Hematopoietic multipotent progenitor cell treated with erythropoietin and hydrocortisone succinate and interleukin-3 and kit ligand, for 8 days (in vitro differentiated cells): ENCODE measurements at regions not wholly inside any gene's neighbourhood (a gene's known extent, or its start where the extent isn't known, plus 50 kb on each side); places are given as distances from the start of the nearest gene placed in this dataset.
"Not testable (repeated sequence)": the region's sequence is repeated elsewhere in the genome, so short reads cannot be mapped to it uniquely, and the experiment has no call there.

Source experiments
- DNase-seq: peaks from one replicate; pipeline ENCODE4 v3.0.0-alpha.2; 2015

DNA sequence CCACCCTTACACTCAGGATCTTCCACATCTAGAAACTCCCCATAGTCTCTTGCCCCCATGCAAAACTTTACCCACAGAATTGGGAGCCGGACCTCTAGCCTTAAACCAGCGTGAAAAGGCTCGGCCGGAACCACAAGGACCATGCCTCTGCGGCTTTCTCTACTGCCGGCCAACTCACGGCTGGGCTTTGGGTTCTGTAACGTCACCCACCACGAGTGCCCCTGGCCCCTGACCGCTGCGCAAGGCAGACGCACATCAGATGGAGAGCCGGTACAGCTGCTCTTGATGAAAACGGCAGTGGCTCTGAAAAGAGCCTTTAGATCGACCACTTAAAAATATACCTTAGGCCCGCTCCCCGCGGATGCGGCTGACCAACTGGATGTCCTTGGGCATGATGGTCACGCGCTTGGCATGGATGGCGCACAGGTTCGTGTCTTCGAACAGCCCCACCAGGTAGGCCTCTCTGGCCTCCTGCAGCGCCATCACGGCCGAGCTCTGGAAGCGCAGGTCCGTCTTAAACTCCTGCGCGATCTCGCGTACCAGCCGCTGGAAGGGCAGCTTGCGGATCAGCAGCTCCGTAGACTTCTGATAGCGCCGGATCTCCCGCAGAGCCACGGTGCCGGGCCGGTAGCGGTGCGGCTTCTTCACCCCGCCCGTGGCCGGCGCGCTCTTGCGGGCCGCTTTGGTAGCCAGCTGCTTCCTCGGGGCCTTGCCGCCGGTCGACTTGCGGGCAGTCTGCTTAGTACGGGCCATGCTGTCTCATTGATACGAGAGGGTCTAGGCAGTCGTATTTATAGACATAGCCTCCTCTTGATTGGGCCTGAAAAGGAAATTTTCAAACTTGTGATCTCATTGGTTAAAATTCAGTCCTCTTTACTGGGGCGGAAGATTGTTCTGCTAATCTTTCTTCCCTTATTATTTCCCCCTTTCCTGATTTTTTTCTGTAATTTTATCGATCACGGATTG lies 66.3 kb downstream of the FAM72C start:
- DNase-seq: not testable (repeated sequence)

DNA sequence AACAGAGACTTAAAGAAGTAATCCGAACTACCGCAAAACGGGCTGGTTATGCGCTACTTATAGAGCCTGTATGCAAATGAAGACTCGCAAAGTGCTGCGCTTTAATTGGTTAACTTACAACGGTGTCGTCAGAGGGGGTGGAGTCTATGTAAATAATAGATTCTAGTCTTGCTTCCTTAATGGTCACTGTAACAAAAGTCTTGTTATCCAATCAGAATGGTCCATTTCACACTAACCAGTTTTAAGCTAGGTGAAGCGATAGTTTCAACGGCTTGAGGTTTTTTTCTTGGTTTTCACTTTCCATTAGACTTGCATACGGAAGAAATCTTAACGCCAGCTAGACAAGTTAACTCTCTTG lies 67.2 kb downstream of the FAM72C start:
- not testable (repeated sequence) for DNase-seq

DNA sequence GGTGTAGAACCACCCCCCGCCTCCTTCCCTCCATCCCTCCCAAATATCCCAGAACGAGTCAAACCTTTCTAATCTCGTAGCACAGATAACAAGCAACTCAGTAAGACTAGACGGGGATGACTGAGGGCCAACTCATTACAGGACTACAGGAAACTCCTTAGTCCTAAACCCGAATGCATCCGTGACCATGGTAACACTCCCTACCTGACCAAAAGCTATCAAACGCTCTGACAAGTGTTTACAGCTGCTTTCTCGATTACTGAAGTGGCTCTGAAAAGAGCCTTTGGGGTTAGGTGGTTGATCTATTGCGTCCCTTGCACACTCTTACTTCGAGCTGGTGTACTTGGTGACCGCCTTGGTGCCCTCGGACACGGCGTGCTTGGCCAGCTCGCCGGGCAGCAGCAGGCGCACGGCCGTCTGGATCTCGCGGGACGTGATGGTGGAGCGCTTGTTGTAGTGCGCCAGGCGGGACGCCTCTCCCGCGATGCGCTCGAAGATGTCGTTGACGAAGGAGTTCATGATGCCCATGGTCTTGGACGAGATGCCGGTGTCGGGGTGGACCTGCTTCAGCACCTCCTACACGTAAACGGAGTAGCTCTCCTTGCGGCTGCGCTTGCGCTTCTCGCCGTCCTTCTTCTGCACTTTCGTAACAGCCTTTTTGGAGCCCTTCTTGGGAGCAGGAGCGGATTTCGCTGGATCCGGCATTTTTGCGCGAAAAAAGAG lies 67.7 kb downstream of the FAM72C start:
- DNase-seq: not testable (repeated sequence)

DNA sequence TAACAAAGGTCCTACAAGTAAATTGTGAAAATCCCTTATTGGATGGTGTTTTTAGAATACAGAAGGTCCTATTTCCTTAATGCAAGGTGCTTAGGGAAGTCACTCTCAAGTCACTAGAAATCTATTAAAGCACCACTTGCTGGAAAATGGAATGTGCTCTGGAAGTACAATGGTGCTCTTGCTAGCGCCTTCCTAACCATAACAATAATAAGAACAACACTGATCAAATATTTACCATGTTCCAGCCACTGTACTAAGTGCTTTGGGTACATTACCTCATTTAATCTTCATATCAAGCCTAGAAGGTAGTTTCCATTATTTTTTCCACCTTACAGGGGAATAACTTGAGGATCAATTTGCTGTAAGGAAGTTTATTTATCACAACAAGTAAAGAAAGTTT lies 75.4 kb downstream of the FAM72C start:
- DNase-seq: not testable (repeated sequence)

DNA sequence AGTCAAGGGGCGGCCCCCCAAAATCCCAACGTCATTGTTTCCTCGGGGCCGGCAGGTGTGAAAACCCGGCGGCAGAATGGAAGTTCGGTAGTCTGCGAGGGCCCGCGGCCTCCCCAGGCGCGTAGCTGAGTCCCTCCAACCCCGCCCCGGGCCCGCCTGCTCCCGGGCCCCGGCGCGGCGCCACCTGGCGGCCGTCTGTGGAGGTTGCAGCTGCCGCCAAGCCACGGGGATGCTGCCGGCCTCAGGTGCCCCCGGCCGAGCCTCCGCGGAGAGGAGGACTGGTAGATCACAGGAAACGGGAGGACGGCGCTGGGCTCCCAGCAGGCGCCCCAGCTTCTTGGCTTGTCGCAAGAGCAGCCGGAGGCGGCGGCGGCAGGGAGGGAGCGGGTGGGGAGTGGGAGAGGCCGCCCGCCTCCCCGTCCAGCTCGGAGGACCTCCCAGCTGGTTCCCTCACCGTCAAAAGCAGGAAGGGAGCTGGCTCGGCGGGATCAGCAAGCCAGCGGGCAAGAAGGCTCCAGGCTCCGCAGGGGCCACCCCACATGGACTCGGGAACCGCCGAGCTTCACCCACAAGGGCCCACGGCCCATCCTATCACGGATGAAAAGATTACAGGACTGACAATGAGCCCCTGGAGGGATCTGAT lies 86.7 kb downstream of the FAM72C start:
- peak; percentile 3 for DNase-seq

DNA sequence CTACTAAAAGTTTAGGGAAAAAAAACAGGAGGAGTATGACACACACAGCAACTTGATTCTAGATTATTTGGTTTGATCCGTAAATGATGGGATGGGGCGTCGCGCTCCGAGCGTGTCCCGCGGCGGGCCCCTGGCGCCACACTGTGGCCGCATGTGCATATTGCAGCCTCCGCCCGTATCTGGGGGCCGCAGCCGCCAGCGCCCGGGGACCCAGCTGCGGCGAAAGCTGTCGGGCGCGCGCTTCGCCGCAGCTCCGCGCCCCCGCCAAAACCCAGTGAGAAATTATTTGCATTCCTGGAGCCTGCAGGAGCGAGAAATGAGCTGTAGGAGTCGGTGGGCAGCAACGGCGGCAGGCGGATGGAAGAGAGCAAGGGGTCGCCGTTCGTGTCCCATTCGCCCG lies 87.3 kb downstream of the FAM72C start:
- DNase-seq: not testable (repeated sequence)

DNA sequence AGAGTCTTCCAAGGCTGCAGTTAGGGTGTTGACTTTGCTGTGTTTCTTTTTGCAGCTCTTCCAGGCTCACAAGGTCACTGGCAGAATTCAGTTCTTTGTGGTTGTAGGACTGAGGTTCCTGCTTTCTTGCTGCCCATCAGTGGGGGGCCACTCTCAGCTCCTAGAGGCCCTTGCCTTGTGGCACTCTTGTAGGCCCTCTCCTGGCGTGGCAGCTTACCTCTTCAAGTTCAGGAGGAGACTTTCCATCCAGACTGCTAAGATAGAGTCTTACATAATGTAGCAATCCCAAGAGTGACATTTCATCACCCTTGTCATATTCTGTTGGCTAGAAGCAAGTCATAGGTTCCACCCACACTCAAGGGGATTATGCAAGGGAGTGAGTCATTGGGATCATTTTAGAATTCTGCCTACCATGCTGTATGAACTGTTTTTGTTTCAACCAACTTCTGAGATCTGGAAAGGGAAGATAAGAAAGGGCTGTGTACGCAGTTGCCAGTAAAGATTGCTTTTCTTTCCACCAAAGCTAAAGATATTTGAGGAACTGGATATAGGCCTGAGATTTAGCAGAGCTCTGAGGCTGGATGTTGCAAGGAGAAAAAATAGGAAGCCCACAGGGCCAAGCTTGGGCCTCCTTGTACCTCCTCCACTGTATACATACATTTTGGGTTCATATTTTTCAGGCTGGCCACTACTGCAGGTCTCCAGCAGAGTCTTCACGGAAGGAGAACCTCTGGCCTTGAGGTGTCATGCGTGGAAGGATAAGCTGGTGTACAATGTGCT lies 91.8 kb downstream of the FAM72C start:
- not testable (repeated sequence) for DNase-seq

DNA sequence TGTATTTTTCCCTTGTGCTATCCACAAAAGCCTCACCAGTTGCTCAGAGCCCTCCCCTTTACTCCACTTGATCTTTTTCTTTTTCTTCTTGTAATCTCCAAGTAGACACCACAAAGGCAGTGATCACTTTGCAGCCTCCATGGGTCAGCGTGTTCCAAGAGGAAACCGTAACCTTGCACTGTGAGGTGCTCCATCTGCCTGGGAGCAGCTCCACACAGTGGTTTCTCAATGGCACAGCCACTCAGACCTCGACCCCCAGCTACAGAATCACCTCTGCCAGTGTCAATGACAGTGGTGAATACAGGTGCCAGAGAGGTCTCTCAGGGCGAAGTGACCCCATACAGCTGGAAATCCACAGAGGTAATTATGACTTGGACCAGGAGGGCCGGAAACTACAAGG lies 95.8 kb downstream of the FAM72C start:
- DNase-seq: not testable (repeated sequence)

DNA sequence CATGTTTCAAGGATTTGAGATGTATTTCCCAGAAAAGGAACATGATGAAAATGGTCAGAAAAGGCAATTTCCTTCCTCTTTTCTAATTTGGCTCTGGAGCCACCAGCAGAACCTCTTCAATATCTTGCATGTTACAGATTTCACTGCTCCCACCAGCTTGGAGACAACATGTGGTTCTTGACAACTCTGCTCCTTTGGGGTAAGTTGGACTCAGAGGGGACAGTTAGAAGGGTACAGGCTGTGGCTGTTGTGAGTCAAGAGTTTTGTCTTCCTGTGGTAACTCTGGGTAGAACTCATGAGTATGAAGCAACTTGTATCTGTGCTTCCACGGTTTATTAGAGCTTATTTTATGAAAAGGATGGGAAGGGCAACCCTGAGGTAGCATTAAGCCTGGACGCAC lies 97.2 kb downstream of the FAM72C start:
- not testable (repeated sequence) for DNase-seq

DNA sequence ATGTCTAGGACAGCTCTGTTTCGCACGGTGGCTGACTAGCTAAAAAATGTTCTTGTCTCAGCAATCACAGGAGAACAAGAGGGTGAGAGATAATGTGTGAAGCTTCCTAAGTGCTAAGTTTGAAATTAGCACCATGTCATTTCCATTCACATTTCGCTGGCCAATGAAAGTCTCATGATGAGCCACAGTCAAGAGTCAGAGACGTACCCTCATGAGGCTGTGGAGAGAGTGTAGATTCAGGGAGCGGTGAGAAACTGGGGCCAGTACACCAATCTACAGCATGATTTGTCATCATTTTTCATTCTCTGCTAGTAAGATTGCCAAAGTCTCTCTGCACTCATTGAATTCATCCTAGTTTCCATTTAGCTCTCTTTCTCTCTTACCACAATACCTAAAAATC lies 98.1 kb downstream of the FAM72C start:
- not testable (repeated sequence) for DNase-seq

DNA sequence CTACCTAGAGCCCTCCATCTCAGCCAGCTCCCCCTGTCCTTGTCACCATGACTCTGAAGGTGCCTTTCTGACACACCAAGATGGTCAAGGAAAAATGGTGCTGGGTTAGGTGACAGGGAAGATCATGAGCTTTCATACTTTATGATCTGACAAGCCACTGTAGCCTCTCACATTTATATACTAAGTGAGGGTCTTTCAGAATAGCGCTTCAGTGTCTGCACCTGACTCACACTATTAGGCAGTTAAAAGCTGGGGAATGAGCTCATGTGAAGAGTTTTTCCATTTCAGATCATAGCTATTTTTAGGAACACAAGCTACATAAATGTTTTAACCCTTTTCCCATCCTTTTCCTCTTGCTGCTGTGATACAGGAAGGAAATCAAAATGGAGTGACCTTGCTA lies 101.4 kb downstream of the FAM72C start:
- DNase-seq: not testable (repeated sequence)

DNA sequence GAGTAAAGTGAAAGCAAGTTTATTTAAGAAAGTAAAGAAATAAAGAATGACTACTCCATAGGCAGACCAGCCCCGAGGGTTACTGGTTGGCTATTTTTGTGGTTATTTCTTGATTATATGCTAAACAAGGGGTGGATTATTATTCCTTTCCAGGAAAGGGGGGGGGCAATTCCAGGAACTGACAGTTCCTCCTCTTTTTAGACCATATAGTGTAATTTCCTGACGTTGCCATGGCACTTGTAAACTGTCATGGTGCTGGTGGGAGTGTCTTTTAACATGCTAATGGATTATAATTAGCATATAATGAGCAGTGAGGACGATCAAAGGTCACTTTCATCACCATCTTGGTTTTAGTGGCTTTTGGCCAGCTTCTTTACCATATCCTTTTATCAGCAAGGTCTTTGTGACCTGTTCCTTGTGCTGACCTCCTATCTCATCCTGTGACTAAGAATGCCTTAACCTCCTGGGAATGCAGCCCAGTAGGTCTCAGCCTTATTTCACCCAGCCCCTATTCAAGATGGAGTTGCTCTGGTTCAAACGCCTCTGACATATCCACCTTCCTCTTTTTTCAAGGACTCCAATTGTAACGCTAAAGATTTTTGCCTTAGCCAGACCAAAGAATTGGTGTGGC lies 104.1 kb downstream of the FAM72C start:
- DNase-seq: peak; percentile 1

DNA sequence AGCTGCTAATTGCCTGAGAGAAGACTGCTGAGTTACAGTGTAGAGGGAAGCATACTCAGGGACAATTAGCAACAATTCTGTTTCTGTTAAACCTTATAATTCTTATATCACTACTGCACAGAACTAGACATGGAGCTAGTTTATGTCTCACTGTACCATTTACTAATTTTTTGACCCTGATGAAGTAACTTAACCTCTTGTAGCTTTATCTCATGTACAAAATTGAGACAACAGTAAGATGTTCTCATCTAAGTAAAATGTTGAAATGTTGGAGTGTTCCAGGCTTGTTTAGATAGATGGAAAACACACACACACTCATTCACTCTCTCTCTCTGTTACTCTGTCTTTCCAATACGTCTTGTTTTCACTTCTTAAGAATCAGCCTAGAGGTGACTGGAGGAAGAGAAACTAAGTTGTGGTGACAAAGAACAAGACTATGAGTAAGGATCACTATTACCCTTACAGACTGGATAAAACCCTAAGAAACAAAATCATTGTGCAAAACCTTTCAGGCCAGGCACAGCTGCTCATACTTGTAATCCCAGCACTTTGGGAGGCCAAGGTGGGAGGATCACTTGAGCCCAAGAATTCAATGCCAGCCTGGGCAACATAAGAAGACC lies 107.8 kb downstream of the FAM72C start:
- DNase-seq: not testable (repeated sequence)

DNA sequence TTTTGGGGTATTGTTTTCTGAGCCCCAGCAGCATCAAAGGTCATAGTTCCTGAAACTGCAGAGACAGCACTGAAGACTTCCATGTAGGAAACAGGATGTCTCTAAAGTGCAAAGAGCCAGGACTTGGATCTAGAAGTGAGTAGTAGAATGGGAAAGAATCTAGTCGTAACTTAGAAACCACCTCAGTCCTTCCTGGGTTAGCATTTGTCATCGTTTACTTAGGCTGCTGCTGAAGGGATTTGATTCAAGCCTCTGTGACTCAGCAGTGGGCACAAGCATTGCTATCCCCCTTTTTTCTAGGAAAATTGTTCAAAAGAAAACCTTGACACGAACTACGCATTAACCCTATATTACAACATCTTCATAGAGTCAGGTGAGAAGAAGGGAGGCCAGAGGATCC lies 109.1 kb downstream of the FAM72C start:
- not testable (repeated sequence) for DNase-seq

DNA sequence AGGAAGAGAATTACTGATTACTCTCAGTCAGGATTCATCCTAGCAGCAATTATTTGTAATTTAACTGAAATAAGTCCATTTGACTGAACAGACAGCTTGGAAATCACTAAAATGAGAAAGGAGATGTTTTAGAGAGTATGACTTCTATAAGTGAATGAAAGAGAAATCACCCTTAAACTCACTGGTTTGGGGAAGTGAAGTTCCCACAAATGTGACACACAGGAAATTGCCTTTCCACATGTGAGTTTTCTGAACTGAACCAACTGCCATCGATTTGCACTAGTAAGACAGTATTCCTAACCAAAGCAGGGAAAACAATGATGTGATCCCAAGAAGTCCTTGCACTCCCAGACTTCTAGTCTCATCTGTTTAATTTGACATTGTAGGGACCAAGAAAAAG lies 110.5 kb downstream of the FAM72C start:
- DNase-seq: not testable (repeated sequence)

DNA sequence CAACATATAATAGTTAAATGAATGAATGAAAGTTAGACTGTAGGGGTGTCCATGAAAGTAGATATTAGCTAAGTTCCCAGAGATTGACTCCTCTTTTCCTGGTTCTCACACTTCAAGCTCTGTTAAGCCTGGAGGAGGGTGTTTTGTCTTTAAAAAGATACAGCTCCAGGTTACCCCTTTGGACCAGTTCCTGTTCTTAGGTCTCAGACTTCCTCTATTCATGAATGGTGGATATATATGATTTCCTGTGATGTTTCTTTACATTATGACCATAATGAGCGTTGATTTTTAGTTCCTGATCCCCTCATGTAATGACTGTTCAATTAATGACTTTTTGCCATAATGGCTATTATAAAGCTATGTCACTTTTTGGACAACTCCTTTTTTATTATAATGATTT lies 115.9 kb downstream of the FAM72C start:
- DNase-seq: not testable (repeated sequence)

DNA sequence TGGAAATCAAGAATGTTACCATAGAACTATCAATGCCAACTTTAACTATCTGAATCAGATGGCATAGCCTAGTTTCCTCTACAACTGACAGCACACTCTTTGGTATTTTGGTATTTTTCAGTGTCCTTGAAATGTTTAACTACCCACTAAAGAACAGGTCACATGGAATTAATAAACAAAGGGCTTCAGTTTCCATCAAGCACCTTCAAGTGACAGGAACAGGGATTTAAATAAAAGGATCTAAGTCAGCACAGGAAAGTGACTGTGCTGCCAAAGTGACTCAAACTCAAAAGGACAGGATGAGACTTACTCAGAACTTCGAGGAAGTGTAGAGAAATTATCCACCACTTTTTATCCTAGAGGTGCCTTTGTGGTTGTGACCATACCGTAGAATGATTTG lies 117.7 kb downstream of the FAM72C start:
- not testable (repeated sequence) for DNase-seq

DNA sequence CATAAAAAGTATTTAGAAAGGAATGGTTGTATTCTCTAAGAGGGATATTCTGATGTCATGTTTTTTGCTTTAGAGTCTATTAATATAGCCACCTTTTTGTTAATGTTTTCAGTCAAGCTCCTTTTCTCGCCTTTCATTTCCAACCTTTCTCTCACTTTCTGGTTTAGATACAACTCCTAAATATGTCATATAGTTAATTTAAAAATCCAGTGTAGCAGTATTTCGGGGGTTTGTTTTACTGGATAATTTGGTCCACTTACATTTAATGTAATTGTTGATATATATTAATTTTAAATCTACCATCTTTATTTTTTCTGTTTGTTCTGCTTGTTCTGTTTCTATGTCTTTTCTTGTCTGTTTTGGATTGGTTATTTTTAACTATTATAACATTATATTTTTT lies 121.1 kb downstream of the FAM72C start:
- not testable (repeated sequence) for DNase-seq

DNA sequence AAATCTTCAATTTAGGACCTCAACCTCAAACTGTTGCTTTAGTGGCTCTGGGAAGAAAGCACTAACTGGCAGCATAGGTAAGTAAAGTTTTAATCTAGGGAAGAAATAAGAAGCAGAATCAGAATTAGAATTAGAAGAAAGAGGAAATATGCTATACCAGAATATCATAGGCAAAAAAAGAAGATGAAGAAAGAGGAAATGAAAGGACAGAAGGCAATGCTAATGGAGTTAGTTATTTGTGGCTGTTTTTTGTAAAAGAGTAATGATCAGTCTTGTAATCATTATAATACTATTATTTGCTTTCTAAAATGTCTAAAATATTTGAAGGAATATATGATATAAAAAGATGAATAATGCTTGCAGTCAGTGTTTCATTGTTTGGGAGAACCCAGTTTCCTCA lies 122.9 kb downstream of the FAM72C start:
- DNase-seq: not testable (repeated sequence)

DNA sequence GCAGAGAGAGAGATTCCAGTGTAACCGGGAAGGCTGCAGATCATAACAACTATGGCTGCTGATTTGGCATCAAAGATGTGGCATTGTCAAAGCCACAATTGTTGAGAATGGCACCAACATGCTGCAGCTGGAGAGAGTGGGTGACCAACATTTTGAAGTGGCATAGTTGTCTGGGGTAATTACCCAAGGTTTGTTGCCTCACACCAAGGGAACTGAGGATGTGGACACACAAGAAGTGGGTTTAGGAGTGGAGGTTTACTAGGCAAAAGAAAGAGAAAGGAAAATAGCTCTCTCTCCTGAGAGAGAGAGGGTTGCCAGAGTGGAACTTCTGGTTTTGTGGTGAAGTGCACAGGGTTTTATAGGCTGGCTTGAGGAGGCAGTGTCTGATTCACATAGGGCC lies 126.6 kb downstream of the FAM72C start:
- DNase-seq: not testable (repeated sequence)

DNA sequence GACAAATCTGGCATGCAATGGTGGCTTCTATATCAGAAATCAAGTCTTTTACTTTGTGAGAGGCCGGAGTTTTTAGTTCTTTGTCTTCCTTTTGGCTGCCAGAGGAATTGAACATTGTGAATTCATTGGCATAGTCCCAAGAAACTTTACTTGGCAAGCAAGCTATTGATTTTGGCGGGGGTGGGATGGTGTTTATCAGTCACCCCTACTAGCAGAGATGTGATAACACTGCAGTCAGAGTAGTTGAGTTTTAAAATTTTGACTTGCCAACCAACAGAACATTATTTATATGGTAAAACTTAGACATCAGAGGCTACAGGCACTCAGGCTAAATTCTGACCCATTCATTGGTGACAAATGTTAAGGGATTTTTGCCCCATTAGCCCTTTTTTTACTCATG lies 129.7 kb downstream of the FAM72C start:
- not testable (repeated sequence) for DNase-seq

DNA sequence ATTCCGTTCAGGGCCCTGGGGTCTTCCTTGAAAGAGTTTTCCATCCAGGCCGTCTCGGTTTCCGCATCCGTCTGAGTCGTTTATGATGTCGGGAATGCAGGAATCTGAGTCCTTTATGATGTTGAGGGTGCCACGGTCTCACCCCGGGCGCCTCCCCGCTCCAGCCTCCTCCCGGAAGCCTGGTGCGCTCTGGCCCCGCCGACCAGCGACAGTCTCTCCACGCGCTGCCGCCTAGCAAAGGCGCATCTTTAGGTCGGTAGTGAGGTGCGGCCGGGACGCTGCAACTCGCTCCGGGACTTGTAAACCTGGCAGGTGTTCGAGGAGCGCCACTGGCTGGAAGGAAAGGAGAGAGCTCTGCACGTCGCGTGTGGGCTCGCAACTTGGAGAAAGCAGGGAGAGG lies 132.6 kb downstream of the FAM72C start:
- not testable (repeated sequence) for DNase-seq
